ENCODE measurements at regions not wholly inside any gene's neighbourhood (a gene's known extent, or its start where the extent isn't known, plus 50 kb on each side); places are given as distances from the start of the nearest gene placed in this dataset.

- no peak for DNase-seq (ENCODE audit: low read depth in 2 of 3, low spot score in 2 of 3)
Measured at GRCh38 chr10:131746785-131747184, 154.0 kb upstream of the PPP2R2D start.

GRCh38 chr10:131747251-131747650, 153.6 kb upstream of the PPP2R2D start:
- no peak for DNase-seq (ENCODE audit: low read depth in 2 of 3, low spot score in 2 of 3)

GRCh38 chr10:131747791-131748190, 153.0 kb upstream of the PPP2R2D start:
- DNase-seq (ENCODE audit: low read depth in 2 of 3, low spot score in 2 of 3): no peak

GRCh38 chr10:131748191-131748590, 152.6 kb upstream of the PPP2R2D start:
- no peak for DNase-seq (ENCODE audit: low read depth in 2 of 3, low spot score in 2 of 3)

- DNase-seq (ENCODE audit: low read depth in 2 of 3, low spot score in 2 of 3): no peak
Measured at GRCh38 chr10:131748831-131749766, 151.7 kb upstream of the PPP2R2D start.

- DNase-seq (ENCODE audit: low read depth in 2 of 3, low spot score in 2 of 3): no peak
Measured at GRCh38 chr10:131749767-131750142, 151.1 kb upstream of the PPP2R2D start.

GRCh38 chr10:131750171-131750895, 150.5 kb upstream of the PPP2R2D start:
- DNase-seq (ENCODE audit: low read depth in 2 of 3, low spot score in 2 of 3): no peak

- no peak for DNase-seq (ENCODE audit: low read depth in 2 of 3, low spot score in 2 of 3)
Measured at GRCh38 chr10:131750973-131751826, 149.6 kb upstream of the PPP2R2D start.

DNA sequence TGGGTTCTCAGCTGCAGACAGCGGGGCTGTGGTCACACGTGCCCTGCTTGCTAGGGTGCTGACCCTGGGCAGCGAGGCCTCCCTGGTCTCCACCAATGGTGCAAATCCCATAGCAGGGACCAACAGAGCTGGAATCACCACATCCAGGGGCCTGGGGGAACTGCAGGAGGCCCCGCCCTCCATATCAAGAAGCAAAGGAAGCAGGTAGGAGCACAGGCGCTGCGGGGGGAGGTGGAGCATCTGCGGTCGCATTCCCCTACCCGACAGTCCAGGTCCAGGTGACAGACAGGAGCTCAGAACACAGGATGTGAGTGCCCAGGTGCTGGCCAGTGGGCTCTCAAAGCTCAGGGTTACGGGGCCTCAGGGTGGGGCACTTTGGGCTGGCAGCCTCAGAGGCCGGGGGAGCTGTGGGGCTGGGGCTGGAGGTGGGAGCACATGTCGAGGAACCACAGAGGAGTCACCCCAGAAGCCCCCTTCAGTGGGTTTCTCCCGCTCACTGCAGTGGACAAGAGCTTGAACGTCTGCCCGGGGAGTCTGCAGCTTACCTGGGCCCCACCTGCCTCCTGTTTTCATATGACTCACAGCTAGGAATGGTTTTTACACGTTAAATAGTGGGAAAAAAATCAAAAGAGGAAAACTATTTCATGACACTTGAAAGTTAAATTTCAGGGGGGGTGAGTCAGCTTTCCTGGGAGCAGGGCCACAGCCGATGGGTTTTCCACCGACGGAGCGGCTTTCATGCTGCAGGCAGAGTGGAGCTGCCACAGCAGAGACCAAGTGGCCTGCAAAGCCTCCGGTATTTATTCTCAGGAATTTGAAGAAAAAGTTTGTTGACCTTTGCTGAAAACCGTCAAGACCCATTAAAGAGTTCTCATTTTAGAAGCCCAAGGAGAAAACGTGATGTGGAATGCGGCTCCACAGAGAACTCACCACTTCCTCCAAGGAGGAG, 148.7 kb upstream of the PPP2R2D start:
- DNase-seq (ENCODE audit: low read depth in 2 of 3, low spot score in 2 of 3): no peak

GRCh38 chr10:131753336-131753735, 147.5 kb upstream of the PPP2R2D start:
- no peak for DNase-seq (ENCODE audit: low read depth in 2 of 3, low spot score in 2 of 3)

DNA sequence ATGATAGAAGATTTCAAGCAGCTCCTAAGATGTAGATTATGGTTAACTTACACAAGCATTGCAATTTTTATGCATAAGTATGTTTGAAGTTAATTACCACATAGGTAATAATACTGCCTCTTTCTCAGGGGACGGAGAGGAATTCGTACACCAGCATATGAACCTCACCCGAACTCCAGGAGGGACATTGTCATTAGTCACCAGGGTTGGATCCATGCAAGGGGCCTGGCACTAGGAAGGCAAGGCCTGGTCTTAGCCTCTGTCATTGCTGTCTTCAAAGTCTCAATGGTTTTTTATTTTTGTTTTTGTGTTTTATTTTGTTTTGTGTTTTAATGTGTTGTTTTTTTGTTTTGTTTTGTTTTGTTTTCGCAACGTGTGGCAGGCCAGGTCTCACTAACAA, 145.6 kb upstream of the PPP2R2D start:
- no peak for DNase-seq (ENCODE audit: low read depth in 2 of 3, low spot score in 2 of 3)

- DNase-seq (ENCODE audit: low read depth in 2 of 3, low spot score in 2 of 3): no peak
Measured at GRCh38 chr10:131757285-131758058, 143.3 kb upstream of the PPP2R2D start.

DNA sequence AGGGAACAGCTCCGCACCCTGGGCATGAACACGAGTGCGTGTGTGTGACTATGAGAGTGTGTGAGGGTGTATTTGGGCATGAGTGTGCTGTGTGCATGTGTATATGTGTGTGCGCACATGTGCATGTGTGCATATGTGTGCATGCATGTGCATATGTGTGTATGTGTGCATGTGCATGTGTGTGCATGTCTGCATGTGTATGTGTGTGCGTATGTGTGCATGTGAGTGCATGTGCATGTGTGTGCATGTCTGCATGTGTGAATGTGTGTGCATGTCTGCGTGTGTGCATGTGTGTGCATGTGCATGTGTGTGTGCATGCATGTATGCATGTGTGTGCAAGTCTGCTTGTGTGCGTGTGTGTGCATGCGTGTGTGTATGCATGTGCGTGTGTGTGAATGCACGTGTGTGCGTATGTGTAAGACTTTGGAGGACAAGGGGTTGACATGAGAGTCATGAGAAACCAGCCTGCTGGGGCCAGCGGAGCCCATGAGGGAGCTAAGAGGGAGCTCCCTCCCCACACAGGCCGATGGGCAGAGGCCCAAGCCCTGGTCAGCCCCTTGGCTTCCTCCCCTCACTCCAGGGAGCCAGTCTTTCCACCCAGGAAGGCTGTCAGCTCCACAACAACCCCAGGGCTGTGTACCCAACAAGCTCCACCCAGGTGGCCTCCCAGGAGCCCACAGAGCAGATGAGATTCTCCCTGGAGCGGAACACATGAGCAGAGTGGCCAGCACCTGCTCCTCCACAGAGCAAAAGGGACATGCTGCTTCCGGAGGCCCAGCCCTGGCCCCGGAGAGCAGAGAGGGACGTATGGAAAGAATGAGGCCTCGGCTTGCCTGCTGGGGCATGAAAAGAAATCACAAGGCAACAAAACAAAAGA, 142.5 kb upstream of the PPP2R2D start:
- DNase-seq (ENCODE audit: low read depth in 2 of 3, low spot score in 2 of 3): no peak

GRCh38 chr10:131758939-131759301, 141.9 kb upstream of the PPP2R2D start:
- DNase-seq (ENCODE audit: low read depth in 2 of 3, low spot score in 2 of 3): no peak

GRCh38 chr10:131759347-131759746, 141.5 kb upstream of the PPP2R2D start:
- no peak for DNase-seq (ENCODE audit: low read depth in 2 of 3, low spot score in 2 of 3)

DNA sequence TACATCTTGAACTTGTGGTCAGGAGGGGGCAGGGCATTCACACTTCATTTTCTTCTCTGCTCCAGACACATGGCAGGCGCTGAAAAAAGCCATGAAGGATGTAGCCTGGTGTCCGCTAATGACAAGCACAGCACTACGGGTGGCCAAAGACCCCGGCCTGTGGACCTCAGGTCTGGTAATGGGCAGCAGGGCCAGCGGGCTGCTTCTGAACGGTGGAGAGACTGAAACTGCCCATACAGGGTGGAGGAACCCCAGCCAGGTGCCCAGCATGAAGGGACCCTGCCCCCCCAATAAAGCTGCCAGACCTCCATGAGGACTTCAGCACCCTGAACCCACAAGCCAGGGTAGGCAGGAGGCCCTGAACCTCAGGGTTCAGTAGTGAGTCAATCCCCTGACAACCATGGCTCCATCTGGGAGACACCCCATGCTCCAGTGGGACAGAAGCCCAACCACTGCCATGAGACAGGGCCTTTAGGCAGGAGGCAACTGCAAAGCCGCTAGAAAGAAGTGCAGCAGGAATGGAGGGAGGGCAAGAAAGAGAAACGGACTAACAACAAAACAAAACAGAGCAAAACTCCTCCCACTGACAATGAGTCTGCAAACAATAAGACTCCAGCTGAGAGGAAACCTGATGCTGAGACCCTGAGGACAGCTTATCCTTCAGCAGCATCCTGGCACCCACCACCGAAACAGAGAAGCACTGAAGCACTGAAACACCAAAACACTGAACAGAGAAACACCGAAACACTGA, 140.2 kb upstream of the PPP2R2D start:
- DNase-seq (ENCODE audit: low read depth in 2 of 3, low spot score in 2 of 3): no peak

DNA sequence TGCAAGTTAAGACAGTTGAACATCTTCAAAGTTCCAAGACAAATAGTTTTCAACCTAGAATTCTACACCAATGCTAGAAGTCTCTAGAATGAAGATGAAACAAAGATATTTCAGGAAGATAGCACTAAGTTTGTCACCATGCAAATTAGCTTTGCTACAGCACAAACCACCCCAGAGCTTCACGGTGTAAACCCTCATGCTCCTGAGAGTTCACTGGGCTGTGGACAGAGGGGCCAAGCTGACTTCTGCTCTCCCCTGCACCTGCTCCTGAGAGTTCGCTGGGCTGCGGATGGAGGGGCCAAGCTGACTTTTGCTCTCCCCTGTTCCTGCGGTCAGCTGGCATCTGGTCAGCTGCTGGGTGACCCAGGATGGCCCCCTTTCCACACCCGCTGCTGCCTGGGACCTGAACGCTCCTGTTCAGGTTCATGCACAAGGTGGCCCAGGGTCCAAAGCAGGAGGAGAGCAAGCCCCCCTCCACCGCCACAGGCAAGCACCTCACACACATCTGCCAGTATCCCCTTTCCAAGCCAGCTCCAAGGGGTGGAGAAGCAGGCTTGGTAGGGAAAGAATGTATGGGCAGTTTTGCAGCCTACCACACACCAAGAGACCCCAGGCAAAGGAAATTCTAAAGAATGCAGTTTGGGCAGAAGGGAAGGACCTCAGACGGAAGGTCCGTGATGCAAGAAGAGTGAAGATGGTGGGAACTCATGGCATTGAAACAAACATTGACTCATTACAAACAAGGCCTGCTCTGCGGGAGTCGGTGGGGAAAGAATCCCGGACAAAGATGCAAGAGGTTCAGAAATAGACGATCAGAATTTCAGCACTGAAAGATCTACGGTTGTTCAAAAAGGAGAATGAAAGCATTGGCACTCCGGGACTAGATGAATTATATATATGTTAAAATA, 137.8 kb upstream of the PPP2R2D start:
- DNase-seq (ENCODE audit: low read depth in 2 of 3, low spot score in 2 of 3): no peak
